Spleen (tissue), 7 donors: ENCODE measurements at regions not wholly inside any gene's neighbourhood (a gene's known extent, or its start where the extent isn't known, plus 50 kb on each side); places are given as distances from the start of the nearest gene placed in this dataset.

ENCODE experiments used
- CTCF ChIP-seq, 11 experiments: fragments of 200-600 bp in 7 of 11; fragments of 450-650 bp in 4 of 11; sonication (generic) in 4 of 11; IDR thresholded peaks in 8 of 11; conservative IDR thresholded peaks in 3 of 11; 1 replicate in 7 of 11; 2 replicates in 4 of 11; pipeline versions ENCODE4 v1.4.0 to v1.8.0; 2016 to 2021; ENCODE audit warnings: antibody characterized with exemption in 11 of 11, inconsistent platforms in 4 of 11, mild to moderate bottlenecking in 1 of 11
- POLR2A ChIP-seq, 3 donors: fragments of 450-650 bp; IDR thresholded peaks; one replicate each; pipeline ENCODE4 v1.5.1; 2017; ENCODE audit warnings: antibody characterized with exemption in 3 of 3, mild to moderate bottlenecking in 1 of 3
- donor health status: DM: no; HTN: no; CAD: no; lungs with moderate emphysema.
- donor health status: DM: no; HTN: no; CAD: no.
- donor health status: DM: no; HTN: no; CAD: no.

DNA sequence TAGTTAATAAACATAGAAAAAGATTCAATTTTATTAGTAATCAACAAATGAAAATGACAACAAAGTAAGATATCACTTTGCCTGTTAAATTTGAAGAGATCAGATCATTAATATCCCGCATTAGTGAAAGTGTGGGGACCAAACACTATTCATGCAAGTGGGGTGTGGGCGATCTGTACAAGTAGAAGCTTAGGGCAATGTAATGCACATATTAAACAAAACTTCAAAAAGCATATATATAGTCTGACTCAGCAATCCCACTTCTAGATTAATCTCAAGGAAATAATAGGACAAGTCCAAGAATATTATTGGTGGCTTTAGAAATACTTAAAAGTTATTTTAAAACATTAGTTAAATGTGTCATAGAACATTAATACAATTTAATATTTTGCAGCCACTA, 188.5 kb downstream of the LRRC70 start:
- TF ChIP-seq POLR2A (IDR thresholded peaks at IDR 0.05) (no peak), CTCF (IDR thresholded peaks at IDR 0.05 in 8 of 11, conservative IDR thresholded peaks at IDR 0.05 in 3 of 11) (no peak)
